ENCODE measurements at regions not wholly inside any gene's neighbourhood (a gene's known extent, or its start where the extent isn't known, plus 50 kb on each side); places are given as distances from the start of the nearest gene placed in this dataset.
"Not testable (repeated sequence)": the region's sequence is repeated elsewhere in the genome, so short reads cannot be mapped to it uniquely, and the experiment has no call there.

DNA sequence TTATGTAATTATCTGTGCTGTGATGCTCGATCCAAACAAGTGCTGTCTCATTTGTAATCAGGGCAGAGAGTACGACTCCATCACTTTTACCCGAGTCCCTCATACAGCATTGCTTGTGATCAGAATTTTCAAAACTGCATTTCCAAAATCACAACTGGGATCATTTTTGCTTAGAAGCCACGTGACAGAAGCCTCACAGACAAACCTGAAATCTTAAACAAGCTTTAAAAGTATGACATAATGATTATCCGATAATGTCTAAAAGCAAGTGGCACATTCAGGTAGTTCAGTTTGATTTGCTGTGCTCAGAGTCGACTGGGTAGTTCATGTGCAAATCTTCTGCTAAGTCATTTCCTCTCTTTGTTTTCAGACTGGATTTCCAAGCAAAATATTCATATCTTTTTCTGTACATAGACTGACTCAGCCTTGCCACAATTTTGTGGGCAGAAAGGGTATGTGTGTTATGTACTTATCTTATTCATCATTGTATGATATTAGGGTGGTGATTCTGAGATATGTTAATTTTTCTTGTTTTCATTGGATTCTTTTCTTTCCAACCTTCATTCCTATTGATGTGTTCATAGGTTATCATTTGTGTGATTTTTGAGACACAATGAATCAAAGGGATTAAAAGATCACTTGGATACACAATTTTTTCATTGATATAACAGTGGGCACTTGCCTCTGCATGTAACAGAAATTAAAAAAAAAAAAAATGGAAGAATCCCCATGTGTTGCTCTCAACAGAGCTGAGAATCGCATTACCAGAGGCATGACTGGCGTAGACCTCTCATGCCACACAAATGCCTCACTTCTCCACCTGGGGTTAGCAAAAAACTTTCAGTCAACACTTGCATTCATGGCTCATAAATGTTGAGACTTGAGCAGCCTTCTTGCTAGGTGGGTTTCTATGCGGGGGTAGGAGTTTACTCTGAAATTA is 355.7 kb downstream of the LTN1 start:
- DNase-seq, result no peak

DNA sequence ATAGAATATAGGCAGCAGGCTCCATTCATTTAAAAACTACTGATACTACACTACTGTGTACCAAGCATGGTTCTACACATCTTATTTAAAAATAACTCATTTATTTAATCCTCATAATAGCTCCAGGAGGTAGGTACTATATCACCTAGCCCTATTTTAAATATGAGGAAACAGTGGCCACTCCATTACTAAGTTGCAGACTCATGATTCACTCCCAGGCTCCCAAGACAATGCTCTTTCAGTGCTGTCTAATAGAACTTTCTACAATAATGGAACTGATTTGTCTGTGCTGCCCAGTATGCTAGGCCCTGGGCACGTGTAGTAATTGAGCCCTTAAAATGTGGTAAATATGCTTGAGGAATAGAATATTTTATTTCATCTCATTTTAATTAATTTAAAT is 357.1 kb downstream of the LTN1 start:
- no peak for DNase-seq

DNA sequence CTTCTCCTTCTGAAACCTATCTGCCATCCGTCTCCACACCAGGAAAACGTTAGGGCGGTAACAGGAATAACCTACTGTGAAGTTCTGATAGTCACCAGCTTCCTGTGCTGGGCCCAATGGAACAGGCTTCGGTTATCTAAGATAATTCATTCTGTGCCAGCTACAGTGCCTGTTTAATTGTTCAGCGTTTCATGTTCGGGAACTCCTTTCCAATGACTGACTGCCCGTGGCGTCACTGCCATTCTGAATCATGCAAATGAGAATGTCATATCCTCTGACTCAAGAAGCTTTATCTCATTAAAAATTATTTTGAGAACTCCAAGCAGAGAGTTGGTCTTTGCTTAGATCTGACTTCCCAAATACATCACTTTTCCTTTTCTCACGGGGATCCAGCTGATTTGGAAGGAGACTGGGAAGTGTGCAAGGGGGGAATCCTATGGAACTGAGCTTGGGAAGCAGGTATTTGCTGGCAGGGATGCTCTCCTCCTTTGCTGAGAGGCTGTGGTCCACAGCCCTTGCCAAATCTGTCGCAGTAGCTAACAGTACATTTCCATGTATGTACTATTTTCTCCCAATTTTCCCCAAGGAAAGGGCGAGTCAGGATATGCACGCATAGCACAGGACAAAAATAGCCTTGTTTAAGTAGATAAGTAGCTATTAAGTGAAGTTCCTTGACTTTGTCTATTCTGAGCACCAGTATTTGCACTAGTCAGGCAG is 358.7 kb downstream of the LTN1 start:
- DNase-seq, result no peak

DNA sequence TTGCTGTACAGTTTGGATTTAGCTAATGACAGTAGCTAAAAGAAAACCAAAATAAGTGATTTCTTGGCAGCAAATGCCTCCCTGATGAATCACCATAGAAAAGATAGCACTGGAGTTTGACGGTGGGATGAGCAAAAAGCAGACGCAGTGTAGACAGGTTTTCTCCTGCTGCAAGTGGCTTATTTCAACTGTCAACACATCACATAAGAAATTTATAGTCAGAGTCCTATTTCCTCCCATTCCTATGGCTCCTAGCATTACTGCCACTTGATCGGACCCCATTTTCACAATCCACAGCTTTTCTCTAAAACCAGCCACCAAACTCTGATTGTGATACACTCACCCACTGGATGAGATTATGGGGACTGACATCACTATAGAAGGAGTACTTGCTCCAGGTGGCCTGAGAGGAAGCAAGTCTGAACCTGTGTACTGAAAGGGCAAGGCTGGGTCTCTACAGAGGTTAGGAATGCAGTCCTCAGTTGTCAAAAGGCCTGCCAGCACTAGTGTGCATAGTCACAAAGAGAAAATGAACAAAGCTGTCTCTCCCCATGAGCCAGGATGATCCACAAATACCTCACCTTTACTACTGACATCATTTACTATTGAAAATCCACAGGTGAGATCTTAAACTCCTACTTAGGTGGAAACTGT is 359.8 kb downstream of the LTN1 start:
- DNase-seq, result no peak

DNA sequence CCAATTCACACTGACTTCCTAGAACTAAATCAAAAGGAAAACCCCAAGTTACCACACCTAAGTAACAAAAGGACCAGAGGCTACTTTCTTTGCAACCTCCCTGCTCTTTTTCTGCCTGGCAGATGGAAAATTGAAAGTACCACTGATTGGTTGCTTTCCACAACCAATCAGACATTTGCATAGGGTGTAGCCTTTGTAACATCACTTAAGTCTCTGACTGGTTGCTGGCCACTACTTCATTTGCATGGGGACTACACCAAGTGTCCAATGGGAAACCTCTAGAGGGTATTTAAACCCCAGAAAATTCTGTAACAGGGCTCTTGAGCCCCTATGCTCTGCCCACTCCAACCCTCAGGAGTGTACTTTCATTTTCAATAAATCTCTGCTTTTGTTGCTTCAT is 365.0 kb downstream of the LTN1 start:
- DNase-seq, result no peak

DNA sequence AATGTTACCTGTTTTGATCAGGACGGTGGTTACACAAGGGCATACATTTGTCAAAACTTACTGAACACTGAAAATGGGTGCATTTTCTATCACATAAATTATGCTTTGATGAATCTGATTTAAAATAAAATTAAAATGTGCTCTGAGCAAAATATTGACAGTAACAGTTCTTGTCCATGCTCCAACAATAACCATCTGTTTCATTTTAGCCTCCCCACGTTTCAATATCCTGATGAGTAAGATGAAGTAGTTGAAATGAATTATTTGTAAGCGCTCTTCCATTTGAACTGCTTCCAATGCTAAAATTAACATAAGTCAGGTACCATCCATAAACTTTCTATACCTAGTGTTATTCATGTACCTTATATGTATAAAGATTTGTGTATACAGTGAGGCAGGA is 365.4 kb downstream of the LTN1 start:
- no peak for DNase-seq

DNA sequence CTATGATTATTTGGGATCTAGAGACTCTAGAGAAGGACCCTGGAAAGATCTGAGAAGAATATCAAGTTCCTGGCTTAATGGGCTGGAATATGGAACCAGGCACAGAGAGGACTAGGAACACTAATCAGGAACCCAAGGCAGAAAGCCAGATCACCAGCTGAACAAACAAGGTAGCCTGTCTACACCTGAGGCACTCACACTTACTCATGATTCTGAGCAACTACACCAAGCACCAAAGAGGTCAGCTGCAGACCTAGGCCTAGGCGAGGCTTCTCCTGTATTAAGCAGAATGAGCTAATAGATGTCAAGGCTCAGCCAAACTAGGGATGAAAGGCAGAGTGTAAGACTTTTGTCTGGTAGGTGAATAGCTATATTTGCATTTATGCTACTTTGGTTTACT is 368.1 kb downstream of the LTN1 start:
- no peak for DNase-seq

DNA sequence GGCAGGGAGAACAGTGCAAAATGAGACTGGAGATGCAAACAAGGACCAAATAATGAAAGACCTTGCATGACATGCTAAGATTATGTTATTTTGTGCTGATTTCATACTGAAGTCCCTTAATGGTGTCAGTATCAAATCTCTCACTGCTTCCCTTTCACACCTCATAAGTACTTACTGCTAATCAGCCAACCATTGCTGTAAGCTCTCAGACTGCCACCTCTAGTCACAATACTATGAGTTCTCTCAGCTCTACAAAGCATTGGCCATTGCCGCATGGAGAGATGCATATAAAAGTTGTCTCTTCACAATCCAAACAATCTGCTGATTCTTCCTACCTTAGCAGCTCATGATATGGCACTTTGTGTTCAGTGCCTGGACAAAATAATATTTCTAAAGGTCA is 375.4 kb downstream of the LTN1 start:
- DNase-seq, result no peak

DNA sequence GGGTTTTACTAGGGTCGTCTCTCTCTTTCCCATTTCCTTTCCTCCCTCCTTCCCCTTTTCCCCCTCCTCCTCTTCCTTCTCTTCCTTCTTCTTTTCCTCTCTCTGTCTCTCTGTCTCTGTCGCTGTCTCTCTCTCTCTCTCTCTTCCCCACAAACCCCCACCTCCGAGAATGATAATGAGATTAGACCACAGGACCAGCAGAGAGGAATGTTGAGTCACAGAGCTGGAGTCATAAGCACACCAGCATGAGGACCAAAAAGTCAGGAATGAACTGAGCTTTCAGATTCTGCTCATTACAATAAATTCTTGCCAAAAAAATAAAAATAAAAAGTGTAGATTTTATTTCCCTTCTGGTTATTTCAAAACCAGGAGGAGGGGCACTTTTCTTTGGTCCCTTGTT is 377.4 kb downstream of the LTN1 start:
- DNase-seq, result no peak

DNA sequence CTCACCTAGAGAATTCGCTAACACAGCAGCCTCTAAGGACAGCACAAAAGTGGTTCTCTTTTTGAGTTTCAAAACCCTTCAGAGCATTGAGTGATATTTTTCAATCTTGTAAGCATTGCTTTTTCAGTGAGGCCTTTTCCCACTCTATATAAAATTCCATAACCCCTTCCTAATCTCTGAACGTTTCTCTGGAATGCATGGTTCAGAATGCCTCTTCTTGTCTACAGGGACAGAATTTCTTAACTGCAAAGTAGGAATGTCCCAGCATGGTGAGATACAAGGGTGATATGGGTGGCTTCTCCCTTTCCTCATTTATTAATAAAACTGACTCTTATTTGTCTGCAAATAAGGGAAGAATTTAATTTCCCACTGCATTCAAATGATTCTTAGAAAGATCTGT is 377.9 kb downstream of the LTN1 start:
- no peak for DNase-seq

DNA sequence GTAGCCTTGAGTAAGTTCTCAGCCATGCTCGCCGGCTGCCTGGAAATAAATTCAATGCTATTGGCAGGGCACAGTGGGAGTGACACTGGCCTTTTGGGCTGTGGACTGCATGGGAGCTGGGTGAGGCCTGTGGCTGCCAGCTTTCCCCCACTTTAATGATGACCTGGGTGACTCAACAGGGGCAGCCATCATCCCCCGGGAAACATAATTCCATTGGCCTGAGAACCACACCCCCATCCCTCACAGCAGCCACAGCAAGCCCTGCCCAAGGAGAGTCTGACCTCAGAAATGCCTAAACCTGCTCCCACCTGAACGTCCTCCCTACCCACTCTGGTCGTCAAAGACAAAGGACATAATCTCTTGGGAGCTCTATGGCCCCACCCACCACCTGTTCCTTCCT is 384.0 kb downstream of the LTN1 start:
- no peak for DNase-seq

DNA sequence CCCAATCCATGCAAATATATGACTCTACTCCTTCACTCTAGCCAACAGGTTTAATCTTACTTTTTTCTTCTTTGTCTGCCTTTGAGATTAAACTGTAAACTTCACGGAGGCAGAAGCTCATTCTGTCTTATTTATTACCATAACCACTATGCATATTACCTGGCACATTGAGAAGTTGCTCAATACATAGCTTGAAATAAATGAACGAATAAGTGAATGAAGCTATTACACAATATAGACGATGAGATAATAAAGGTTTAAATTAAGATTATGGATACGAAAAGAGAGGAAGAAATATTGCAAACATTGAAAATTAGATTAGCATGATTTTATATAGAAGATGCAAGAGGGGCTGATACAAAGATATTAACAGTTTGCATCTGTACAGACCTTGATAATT is 385.1 kb downstream of the LTN1 start:
- DNase-seq, result no peak

DNA sequence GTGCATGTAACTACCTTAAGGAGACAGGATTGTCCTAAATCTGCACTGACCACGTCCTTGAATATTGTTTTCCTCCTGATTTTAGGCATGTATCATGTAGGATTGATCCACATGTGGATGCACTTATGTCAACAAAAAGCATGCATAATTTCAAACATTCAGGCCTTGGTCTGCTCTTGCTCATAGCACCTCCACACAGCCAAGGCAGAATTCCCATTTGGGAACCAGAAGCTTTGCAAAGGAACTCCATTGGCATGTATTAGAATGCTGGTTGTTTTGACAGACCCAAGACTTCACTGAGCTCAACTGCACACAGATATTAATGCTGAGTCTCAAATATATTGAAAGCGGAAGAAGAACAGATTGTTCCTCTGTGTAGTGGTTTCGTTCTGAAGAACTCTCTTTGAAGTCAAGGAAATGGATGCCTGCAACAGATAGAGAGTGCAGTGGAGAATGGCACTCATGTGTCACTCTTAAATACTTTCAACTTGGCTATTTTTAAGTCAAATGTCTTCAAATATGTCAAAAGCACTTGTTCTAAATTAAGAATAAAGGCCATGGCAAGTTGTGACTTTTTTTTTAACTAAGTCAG is 387.6 kb downstream of the LTN1 start:
- DNase-seq, result no peak

DNA sequence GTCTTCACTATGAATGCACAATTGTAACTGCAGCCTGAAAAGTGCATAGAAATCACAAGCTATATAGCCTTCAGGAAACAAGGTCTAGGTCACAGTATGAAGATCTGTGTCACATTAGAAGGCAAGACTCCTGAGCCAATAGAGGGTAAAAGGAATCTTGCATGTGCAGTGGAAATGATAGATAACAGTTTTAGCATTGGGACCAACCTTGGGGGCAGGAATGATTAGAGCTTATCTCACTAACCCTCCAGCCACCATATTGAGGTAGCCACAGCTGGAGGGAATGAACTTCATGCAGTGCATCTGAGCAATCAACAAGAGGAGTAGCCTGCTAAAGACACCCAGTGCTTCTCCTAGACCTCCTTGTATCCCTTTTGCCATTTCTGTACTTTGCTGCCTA is 390.1 kb downstream of the LTN1 start:
- DNase-seq, result no peak

DNA sequence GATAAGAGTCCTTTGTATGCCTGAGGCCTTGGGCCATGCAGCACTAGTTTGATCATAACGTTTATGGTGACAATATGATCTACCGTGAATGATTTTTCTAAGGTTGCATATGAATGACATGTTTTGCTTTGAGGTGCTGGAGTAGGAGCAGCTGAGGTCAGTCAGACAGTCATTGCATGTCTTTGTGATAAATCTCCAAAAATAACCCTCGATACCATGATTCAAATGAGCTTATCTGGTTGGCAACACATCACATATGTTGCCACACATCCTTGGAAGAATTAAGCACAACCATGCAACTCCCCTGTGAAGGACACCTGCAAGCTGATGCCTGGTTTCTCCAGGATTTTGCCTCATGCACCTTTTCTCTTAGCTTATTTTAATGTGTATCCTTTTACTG is 394.5 kb downstream of the LTN1 start:
- DNase-seq, result no peak

DNA sequence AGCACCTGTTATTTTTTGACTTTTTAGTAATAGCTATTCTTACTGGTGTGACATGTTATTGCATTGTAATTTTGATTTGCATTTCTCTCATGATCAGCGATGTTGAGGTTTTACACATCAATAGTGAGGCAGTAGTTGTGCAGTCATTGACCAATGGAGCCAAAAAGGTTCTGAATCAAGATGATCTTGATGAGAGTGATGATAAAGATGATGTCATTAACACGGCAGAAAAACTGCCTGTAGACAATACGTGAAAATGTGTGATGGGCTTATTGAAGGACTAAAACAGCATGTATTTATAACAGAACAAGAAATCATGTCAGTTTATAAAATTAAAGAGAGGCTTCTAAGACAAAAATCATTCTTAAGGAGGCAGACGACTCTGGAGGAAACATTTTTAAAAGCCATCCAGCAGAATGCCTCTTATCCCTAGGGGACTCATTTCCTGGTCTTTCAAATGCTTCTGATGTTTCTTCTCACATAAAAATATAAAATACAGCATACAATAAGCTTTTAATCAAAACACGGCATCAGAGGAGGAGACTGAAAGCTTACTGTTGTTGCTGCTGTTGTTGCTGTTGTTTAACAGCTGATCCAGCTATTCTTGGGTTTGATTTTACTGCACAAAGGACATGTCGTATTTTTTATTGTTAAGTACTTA is 400.3 kb downstream of the LTN1 start:
- DNase-seq, result no peak

DNA sequence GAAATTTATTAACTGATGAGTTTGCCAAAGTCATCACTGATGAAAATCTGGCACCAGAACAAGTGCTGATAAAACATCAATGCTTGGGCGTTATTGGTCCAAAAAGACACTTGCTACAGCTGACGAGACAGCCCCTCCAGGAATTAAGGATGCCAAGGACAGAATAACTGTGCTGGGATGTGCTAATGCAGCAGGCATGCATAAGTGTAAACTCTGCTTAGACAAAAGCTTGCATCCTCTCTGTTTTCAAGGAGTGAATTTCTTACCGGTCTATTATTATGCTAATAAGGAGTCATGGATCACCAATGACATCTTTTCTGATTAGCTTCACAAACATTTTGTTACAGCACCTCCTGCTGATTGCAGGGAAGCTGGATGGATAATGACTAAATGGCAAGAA is 402.0 kb downstream of the LTN1 start:
- DNase-seq, result no peak

DNA sequence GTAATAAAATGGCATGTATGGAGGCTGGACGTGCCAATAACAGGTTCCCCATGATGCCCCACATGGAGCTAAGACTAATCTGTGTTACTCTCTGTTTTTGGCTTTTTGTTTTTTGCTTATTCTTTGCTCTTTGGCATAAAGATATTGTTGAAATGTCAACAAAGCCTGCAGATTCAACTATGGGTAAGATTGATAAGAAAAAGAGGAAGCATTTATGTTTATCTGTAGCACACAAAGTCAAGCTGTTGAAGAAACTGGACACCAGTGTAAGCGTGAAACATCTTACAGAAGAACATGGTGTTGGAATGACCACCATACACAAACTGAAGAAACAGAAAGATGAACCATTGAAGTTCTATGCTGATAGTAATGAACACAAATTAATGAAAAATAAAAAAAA is 402.7 kb downstream of the LTN1 start:
- DNase-seq, result no peak

DNA sequence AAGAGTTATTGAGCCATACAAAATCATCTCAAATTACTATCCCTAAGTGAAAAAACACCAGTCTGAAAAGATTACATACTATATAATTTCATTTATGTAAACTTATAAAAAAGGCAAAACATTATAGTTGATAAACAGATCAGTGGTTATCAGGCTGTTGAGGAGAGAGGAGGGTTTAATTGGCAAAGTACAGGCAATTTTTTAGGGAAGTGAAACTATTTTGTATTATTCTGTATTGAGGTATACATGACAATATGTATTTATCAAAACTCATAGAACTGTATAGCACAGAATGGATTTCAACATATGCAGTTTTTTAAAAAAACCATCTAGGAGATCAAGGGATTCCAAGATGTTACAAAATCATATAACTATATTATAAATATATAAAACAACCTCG is 403.7 kb downstream of the LTN1 start:
- no peak for DNase-seq

DNA sequence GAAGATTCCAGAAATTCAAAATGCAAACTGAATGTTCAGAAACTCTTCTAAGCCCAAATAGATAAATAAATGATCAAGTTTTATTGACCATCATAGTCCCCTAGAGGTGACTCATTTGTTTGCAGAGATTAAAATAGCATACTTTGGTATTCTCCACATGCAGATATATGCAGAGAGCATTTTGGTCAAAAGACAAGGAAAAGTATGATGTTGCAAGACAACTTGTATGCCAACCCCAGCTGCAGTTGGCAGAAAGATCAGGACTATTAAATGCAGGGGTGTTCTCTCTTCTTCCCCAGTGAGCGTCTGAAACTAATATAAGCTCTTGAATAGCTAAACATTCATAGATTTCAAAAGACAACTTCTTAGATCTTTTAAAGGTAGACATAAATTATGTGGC is 404.9 kb downstream of the LTN1 start:
- DNase-seq, result no peak

DNA sequence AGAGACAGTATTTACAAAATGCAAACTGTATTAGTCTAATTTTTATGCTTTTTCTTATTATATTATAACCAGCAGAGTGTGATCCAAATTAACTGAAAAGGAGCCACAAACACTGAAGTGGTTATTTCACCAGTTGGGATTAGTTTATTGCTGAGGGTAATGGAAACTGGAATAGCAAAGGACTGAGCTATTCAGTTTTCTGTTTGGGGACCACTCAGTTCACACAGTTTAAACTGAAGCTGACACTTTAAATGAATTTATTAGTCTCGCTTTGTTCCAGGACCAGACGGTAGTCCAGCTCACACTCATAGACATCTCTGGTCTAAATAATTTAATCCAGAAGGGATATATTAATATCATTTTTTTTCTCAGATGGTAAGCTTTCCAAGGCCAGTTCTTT is 410.7 kb downstream of the LTN1 start:
- no peak for DNase-seq

DNA sequence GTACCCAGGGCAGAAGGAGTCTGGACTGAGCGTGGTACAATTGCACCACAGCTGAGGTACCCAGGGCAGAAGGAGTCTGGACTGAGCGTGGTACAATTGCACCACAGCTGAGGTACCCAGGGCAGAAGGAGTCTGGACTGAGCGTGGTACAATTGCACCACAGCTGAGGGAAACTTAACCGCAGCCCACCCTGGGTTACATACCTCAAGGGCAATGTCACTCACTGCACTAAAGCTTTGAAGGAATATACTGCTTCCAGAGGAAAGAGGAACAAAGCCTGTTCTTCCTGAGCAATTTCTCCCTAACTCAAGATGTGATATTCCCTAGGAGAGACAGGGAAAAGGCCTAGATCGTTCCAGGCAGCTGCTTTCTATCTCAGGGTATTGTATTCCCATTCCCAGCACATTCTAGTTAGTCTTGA is 411.4 kb downstream of the LTN1 start:
- DNase-seq, result not testable (repeated sequence)

DNA sequence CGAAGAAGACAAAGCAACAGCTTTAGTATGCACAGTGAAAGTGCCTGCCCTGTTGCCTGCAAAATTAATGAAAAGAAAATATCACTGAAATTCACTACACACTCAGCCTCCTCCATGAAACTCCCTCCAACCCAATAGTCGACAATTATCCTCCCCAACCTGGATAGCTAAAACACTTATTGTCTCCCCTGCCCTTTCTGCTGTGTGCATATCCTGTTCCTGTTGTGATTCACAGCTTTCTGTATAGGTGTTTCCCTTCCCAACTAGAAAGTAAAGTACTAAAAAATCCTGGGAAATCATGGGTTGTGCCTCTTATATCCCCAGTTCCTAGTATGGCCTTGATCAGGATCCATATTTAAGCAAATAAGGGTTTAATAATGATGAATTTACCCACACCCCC is 412.1 kb downstream of the LTN1 start:
- DNase-seq, result no peak

Data from right forelimb (tissue), 1 donor.